ENCODE measurements at regions not wholly inside any gene's neighbourhood (a gene's known extent, or its start where the extent isn't known, plus 50 kb on each side); places are given as distances from the start of the nearest gene placed in this dataset.

- Mint-ChIP-seq H3K4me3 (no peak overlapping the region), H3K27ac (no peak overlapping the region), H3K36me3 (no peaks in the 10 kb centered on the region), H3K9me3 (no peaks in the 10 kb centered on the region), H3K27me3 (ENCODE audit: insufficient read depth, low read depth) (no peaks in the 10 kb centered on the region), H3K4me1 (no peaks in the 10 kb centered on the region)
- no peaks in the 10 kb centered on the region for H3K9me3 ChIP-seq (ENCODE audit: low read depth)
- TF ChIP-seq CTCF (IDR thresholded peaks at IDR 0.05), result no peak
- TF ChIP-seq EZH2phosphoT487 (IDR thresholded peaks at IDR 0.05), result no peak
- no peak for TF ChIP-seq EZH2 (IDR thresholded peaks at IDR 0.05)
- H3K9ac ChIP-seq, result no peak overlapping the region
- no peak overlapping the region for H3K4me3 ChIP-seq
- no peaks in the 10 kb centered on the region for H3K27me3 ChIP-seq
- no peaks in the 10 kb centered on the region for H3K4me1 ChIP-seq
- no peak overlapping the region for H3K27ac ChIP-seq
- no peak overlapping the region for H2AFZ ChIP-seq (replicated peaks)
- no peaks in the 10 kb centered on the region for H3F3A ChIP-seq (ENCODE audit: low read depth)
- H3K79me2 ChIP-seq (ENCODE audit: low read depth), result no peaks in the 10 kb centered on the region
- no peaks in the 10 kb centered on the region for H4K20me1 ChIP-seq (ENCODE audit: low read depth)
- no peak overlapping the region for H3K4me2 ChIP-seq
- no peak for DNase-seq (ENCODE audit: low spot score)
- H3K36me3 ChIP-seq, result no peaks in the 10 kb centered on the region
These were observed 813.5 kb downstream of the FAM181B start for GRCh38 chr11:81920205-81920604.

- no peak overlapping the region for H3K4me3 Mint-ChIP-seq
- no peak for TF ChIP-seq EZH2 (IDR thresholded peaks at IDR 0.05)
- no peak for TF ChIP-seq CTCF (IDR thresholded peaks at IDR 0.05)
- no peak for TF ChIP-seq EZH2phosphoT487 (IDR thresholded peaks at IDR 0.05)
- H2AFZ ChIP-seq (replicated peaks), result no peak overlapping the region
- no peaks in the 10 kb centered on the region for H3K27me3 Mint-ChIP-seq (ENCODE audit: insufficient read depth, low read depth)
- H3K36me3 Mint-ChIP-seq, result no peaks in the 10 kb centered on the region
- H3K27ac ChIP-seq, result no peak overlapping the region
- H3F3A ChIP-seq (ENCODE audit: low read depth), result no peaks in the 10 kb centered on the region
- no peaks in the 10 kb centered on the region for H3K9me3 ChIP-seq (ENCODE audit: low read depth)
- H3K79me2 ChIP-seq (ENCODE audit: low read depth), result no peaks in the 10 kb centered on the region
- no peak overlapping the region for H3K9ac ChIP-seq
- no peaks in the 10 kb centered on the region for H4K20me1 ChIP-seq (ENCODE audit: low read depth)
- H3K4me3 ChIP-seq, result no peak overlapping the region
- H3K36me3 ChIP-seq, result no peaks in the 10 kb centered on the region
- H3K27me3 ChIP-seq, result no peaks in the 10 kb centered on the region
- no peak for DNase-seq (ENCODE audit: low spot score)
- no peaks in the 10 kb centered on the region for H3K4me1 ChIP-seq
- H3K4me2 ChIP-seq, result no peak overlapping the region
- H3K9me3 Mint-ChIP-seq, result no peaks in the 10 kb centered on the region
- H3K4me1 Mint-ChIP-seq, result no peaks in the 10 kb centered on the region
- H3K27ac Mint-ChIP-seq, result no peak overlapping the region
These were observed 817.2 kb downstream of the FAM181B start for GRCh38 chr11:81916451-81916850.

GRCh38 chr11:81915045-81915444 is 818.6 kb downstream of the FAM181B start:
- Histone ChIP-seq H3K4me1 (no peaks in the 10 kb centered on the region), H3K79me2 (ENCODE audit: low read depth) (no peaks in the 10 kb centered on the region), H3K4me3 (no peak overlapping the region), H3K9ac (no peak overlapping the region), H2AFZ (replicated peaks) (peak overlapping the region; percentile 14), H3K4me2 (no peak overlapping the region), H3F3A (ENCODE audit: low read depth) (no peaks in the 10 kb centered on the region), H3K9me3 (ENCODE audit: low read depth) (no peaks in the 10 kb centered on the region), H3K27me3 (no peaks in the 10 kb centered on the region), H4K20me1 (ENCODE audit: low read depth) (no peaks in the 10 kb centered on the region), H3K36me3 (no peaks in the 10 kb centered on the region), H3K27ac (no peak overlapping the region)
- no peak for DNase-seq (ENCODE audit: low spot score)
- Mint-ChIP-seq H3K36me3 (no peaks in the 10 kb centered on the region), H3K4me3 (no peak overlapping the region), H3K4me1 (no peaks in the 10 kb centered on the region), H3K27ac (no peak overlapping the region), H3K9me3 (no peaks in the 10 kb centered on the region), H3K27me3 (ENCODE audit: insufficient read depth, low read depth) (no peaks in the 10 kb centered on the region)
- no peak for TF ChIP-seq EZH2phosphoT487 (IDR thresholded peaks at IDR 0.05)
- TF ChIP-seq CTCF (IDR thresholded peaks at IDR 0.05), result no peak
- no peak for TF ChIP-seq EZH2 (IDR thresholded peaks at IDR 0.05)

GRCh38 chr11:81913793-81914192 is 819.9 kb downstream of the FAM181B start:
- Mint-ChIP-seq H3K27me3 (ENCODE audit: insufficient read depth, low read depth) (no peaks in the 10 kb centered on the region), H3K9me3 (no peaks in the 10 kb centered on the region), H3K4me1 (no peaks in the 10 kb centered on the region), H3K36me3 (no peaks in the 10 kb centered on the region), H3K27ac (no peak overlapping the region), H3K4me3 (no peak overlapping the region)
- H3K9me3 ChIP-seq (ENCODE audit: low read depth), result no peaks in the 10 kb centered on the region
- H3K36me3 ChIP-seq, result no peaks in the 10 kb centered on the region
- H3K4me2 ChIP-seq, result no peak overlapping the region
- H2AFZ ChIP-seq (replicated peaks), result no peak overlapping the region
- H3K27me3 ChIP-seq, result no peaks in the 10 kb centered on the region
- H3F3A ChIP-seq (ENCODE audit: low read depth), result no peaks in the 10 kb centered on the region
- no peak for TF ChIP-seq EZH2 (IDR thresholded peaks at IDR 0.05)
- TF ChIP-seq CTCF (IDR thresholded peaks at IDR 0.05), result no peak
- no peak for TF ChIP-seq EZH2phosphoT487 (IDR thresholded peaks at IDR 0.05)
- no peak overlapping the region for H3K4me3 ChIP-seq
- no peaks in the 10 kb centered on the region for H4K20me1 ChIP-seq (ENCODE audit: low read depth)
- H3K79me2 ChIP-seq (ENCODE audit: low read depth), result no peaks in the 10 kb centered on the region
- H3K4me1 ChIP-seq, result no peaks in the 10 kb centered on the region
- no peak overlapping the region for H3K9ac ChIP-seq
- no peak overlapping the region for H3K27ac ChIP-seq
- no peak for DNase-seq (ENCODE audit: low spot score)

Data from neural progenitor cell (in vitro differentiated cells).